Activated CD8-positive, alpha-beta T cell treated with anti-CD3 and anti-CD28 coated beads for 36 hours (primary cell): ENCODE measurements at regions not wholly inside any gene's neighbourhood (a gene's known extent, or its start where the extent isn't known, plus 50 kb on each side); places are given as distances from the start of the nearest gene placed in this dataset.

Source experiments
- ATAC-seq: fragments of 200-7000 bp; cut with Tn5 transposase; one replicate; pipeline ENCODE4 v1.10.0; 2021; ENCODE audit warnings: mild to moderate bottlenecking, moderate library complexity
- CTCF ChIA-PET: fragments of 350-600 bp; sonication (Branson Sonifier 250); formaldehyde crosslinking; loops from one replicate; lab custom pipeline; 2021; ENCODE audit warnings: antibody characterized with exemption; lab: Charles Lee
- POLR2A ChIA-PET: fragments of 350-600 bp; sonication (Branson Sonifier 250); formaldehyde crosslinking; loops from one replicate; lab custom pipeline; 2021; ENCODE audit warnings: antibody characterized with exemption; lab: Charles Lee
- DNase-seq: peaks from one replicate; pipeline ENCODE4 v3.0.0-alpha.2; 2020
- H3K27ac Mint-ChIP-seq: one replicate; pipeline ENCODE4 v1.8.0; 2021; ENCODE audit warnings: mild to moderate bottlenecking, mixed read lengths
- H3K27me3 Mint-ChIP-seq: one replicate; pipeline ENCODE4 v1.8.0; 2021; ENCODE audit warnings: mixed read lengths
- H3K36me3 Mint-ChIP-seq: one replicate; pipeline ENCODE4 v1.8.0; 2021; ENCODE audit warnings: low read depth, mixed read lengths
- H3K4me1 Mint-ChIP-seq: one replicate; pipeline ENCODE4 v1.8.0; 2021; ENCODE audit warnings: low read depth, mixed read lengths
- H3K4me3 Mint-ChIP-seq: one replicate; pipeline ENCODE4 v1.8.0; 2021; ENCODE audit warnings: mild to moderate bottlenecking, moderate library complexity, mixed read lengths
- H3K9me3 Mint-ChIP-seq: one replicate; pipeline ENCODE4 v1.8.0; 2021; ENCODE audit warnings: mixed read lengths
- intact Hi-C: fragments of 100-400 bp; cut with micrococcal nuclease; formaldehyde crosslinking; loops from one replicate; pipeline ENCODE4 v1.10.0; 2022
- TF ChIP-seq, protein P1 (sequence below): fragments of 200-600 bp; IDR thresholded peaks from one replicate; pipeline ENCODE4 v1.8.0; 2022; ENCODE audit warnings: antibody characterized with exemption, mild to moderate bottlenecking

DNA sequence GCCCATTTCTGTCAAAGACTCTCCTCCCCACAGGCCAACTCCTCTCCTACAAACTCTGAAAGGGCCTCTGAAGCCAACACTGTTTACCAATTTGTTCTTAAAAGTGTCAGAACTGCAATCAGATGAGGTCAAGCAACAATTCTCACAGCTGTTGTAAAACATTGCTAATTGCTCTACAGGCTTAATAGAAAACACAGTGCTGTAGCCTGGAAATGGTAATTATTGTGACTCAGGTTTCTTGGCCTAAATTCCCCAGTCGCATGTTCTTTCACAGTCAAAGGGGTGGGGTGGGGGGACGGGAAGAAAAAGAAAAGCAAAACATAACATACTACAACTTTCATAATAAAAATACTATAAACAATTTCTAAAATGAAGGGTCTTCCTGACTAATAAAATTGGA lies 343.2 kb downstream of the DMAC1 start:
- Mint-ChIP-seq H3K27ac (no peak overlapping the region), H3K4me1 (no peaks in the 10 kb centered on the region), H3K9me3 (peaks cover 2% of the 10 kb centered on the region), H3K27me3 (peaks cover 19% of the 10 kb centered on the region), H3K36me3 (no peaks in the 10 kb centered on the region), H3K4me3 (no peak overlapping the region)
- intact Hi-C loops, result no loop called here
- ChIA-PET CTCF (no interaction called here), POLR2A (no interaction called here)
- no peak for ATAC-seq
- TF ChIP-seq, protein P1, sequence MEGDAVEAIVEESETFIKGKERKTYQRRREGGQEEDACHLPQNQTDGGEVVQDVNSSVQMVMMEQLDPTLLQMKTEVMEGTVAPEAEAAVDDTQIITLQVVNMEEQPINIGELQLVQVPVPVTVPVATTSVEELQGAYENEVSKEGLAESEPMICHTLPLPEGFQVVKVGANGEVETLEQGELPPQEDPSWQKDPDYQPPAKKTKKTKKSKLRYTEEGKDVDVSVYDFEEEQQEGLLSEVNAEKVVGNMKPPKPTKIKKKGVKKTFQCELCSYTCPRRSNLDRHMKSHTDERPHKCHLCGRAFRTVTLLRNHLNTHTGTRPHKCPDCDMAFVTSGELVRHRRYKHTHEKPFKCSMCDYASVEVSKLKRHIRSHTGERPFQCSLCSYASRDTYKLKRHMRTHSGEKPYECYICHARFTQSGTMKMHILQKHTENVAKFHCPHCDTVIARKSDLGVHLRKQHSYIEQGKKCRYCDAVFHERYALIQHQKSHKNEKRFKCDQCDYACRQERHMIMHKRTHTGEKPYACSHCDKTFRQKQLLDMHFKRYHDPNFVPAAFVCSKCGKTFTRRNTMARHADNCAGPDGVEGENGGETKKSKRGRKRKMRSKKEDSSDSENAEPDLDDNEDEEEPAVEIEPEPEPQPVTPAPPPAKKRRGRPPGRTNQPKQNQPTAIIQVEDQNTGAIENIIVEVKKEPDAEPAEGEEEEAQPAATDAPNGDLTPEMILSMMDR, result no peak
- DNase-seq, result no peak

DNA sequence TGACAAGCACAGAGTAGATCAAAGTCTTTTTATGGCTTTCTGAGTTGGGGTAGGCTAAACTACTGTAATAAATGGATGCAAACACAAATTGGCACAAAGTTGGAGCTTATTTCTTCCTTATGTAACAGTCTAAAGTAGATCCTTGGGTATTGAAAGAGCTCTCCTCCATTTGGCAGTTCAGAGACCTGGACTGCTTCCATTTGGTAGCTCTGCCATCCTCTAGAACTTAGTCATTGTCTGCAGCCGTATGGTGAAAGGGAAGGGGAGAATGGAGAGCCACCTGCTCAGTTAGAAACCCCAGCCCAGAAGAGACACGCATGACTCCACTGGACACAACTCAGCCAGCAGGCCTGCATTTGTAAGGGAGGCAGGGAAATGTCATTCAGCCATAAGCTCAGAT lies 345.0 kb downstream of the DMAC1 start:
- intact Hi-C loops, result no loop called here
- POLR2A ChIA-PET, result no interaction called here
- Mint-ChIP-seq H3K9me3 (no peaks in the 10 kb centered on the region), H3K27me3 (peaks cover 18% of the 10 kb centered on the region), H3K4me3 (no peak overlapping the region), H3K27ac (no peak overlapping the region), H3K36me3 (no peaks in the 10 kb centered on the region), H3K4me1 (no peaks in the 10 kb centered on the region)
- DNase-seq (no peak), ATAC-seq (no peak)
- TF ChIP-seq, protein P1, result no peak
- CTCF ChIA-PET, result no interaction called here

DNA sequence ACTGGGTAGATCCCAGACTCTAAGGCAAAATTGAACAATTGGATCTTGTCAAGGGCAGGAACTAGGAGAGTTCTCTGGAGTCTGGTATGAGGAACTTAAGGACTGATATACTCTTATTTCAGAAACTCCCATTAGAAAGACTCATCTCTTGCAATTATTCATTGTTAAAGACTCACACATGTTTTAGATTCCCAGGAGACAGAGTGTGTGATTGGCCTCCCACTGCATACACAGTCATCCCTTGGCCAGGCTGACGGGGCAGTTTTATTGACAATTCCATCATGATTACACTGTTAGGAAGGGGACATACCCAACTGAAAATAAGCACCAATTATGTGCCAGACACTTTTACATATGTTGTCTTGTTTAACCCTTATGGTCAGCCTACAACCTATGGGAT lies 347.2 kb downstream of the DMAC1 start:
- Mint-ChIP-seq H3K27me3 (peaks cover 18% of the 10 kb centered on the region), H3K4me3 (no peak overlapping the region)
- CTCF ChIA-PET, result no interaction called here

DNA sequence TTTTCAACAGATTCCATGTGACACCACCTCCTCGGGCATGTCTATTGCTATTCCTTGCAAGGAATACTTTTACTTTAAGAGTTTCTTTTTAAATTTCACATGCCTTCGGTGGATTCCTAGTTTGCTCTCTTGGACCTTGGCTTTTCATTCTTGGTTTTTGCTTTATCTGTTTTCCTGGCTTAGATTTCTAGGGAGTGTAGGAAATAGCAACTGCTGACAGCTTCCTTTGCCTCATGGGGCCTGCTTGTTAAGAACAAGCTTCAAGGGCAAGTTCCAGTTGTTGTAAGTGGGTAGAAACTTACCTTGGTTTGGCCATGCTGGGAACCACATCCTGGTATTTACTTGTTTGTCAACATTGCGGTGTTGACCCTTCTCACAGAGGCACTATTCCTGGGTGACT lies 348.5 kb downstream of the DMAC1 start:
- H3K27ac Mint-ChIP-seq, result no peak overlapping the region
- CTCF ChIA-PET, result no interaction called here
- H3K4me3 Mint-ChIP-seq, result no peak overlapping the region
- no peak for DNase-seq
- H3K36me3 Mint-ChIP-seq, result no peaks in the 10 kb centered on the region
- no peaks in the 10 kb centered on the region for H3K4me1 Mint-ChIP-seq
- TF ChIP-seq, protein P1, result no peak
- H3K9me3 Mint-ChIP-seq, result no peaks in the 10 kb centered on the region
- intact Hi-C loops, result no loop called here
- POLR2A ChIA-PET, result no interaction called here
- no peak for ATAC-seq
- H3K27me3 Mint-ChIP-seq, result peaks cover 19% of the 10 kb centered on the region

More for the DNA sequence above, 347.2 kb downstream of the DMAC1 start:
- POLR2A ChIA-PET, result no interaction called here
- H3K9me3 Mint-ChIP-seq, result no peaks in the 10 kb centered on the region
- H3K36me3 Mint-ChIP-seq, result no peaks in the 10 kb centered on the region
- TF ChIP-seq, protein P1, result no peak
- no peak overlapping the region for H3K27ac Mint-ChIP-seq
- intact Hi-C loops, result no loop called here
- DNase-seq (no peak), ATAC-seq (no peak)
- no peaks in the 10 kb centered on the region for H3K4me1 Mint-ChIP-seq

DNA sequence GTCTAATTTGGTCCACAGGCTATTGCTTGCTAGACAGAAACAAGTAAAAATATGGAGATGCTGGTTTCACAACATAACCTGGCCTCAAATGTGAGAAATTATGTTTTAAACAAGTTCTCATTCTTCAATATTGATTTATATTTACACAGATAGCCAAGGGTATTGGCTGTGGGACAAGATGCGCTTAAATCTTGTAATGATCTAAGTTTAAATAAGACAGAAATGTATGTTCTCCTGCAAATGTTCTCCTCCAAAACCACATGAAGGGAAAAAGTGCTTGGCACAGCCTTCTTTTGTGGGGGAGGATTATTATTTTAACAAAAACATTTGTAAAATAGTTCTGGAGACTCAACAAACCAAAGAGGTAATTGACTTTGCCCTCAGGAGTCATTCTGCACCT lies 356.0 kb downstream of the DMAC1 start:
- ATAC-seq (no peak), DNase-seq (no peak)
- intact Hi-C loops, result no loop called here
- TF ChIP-seq, protein P1, result no peak
- H3K27ac Mint-ChIP-seq, result no peak overlapping the region
- peaks cover 4% of the 10 kb centered on the region for H3K27me3 Mint-ChIP-seq
- no peak overlapping the region for H3K4me3 Mint-ChIP-seq
- H3K36me3 Mint-ChIP-seq, result no peaks in the 10 kb centered on the region
- POLR2A ChIA-PET, result interaction anchor here (0.5 kb wide), 1 partner anchor 42 kb away, joined by 3 read pairs; no protein-coding TSS in a partner anchor
- CTCF ChIA-PET, result no interaction called here
- H3K4me1 Mint-ChIP-seq, result no peaks in the 10 kb centered on the region
- H3K9me3 Mint-ChIP-seq, result peaks cover 1% of the 10 kb centered on the region
